Ishikawa (cell line): ENCODE measurements at regions not wholly inside any gene's neighbourhood (a gene's known extent, or its start where the extent isn't known, plus 50 kb on each side); places are given as distances from the start of the nearest gene placed in this dataset.

Source experiments
- CEBPB ChIP-seq: IDR thresholded peaks from 2 replicates; pipeline ENCODE4 v1.6.1; 2012
- CREB1 ChIP-seq: IDR thresholded peaks from 2 replicates; pipeline ENCODE4 v1.6.1; 2012; ENCODE audit warnings: low read depth
- TAF1 ChIP-seq: IDR thresholded peaks from 2 replicates; pipeline ENCODE4 v1.6.1; 2012; ENCODE audit warnings: low read depth, mild to moderate bottlenecking
- TCF12 ChIP-seq: IDR thresholded peaks from 2 replicates; pipeline ENCODE4 v1.6.1; 2012; ENCODE audit warnings: low read depth

DNA sequence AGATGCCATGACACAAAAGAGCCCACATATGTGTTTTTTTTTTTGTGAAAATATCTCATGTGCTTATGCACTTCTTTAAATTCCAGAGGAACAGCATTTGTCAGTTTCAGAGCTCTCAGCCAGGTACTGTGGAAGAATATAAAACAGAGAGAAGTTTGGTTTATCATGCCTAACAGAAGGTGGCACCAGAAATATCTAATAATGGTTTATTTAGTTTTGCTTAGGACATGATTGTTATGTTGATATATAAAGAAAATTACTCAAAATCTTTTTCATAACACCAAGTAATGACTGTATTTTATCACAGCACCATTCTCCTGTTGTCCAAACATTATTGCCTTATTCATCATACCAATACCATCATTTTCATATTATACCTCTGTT is 455.6 kb upstream of the ACTBL2 start:
- TF ChIP-seq CEBPB (no peak), TCF12 (no peak), CREB1 (no peak), TAF1 (no peak)
